ENCODE measurements at regions not wholly inside any gene's neighbourhood (a gene's known extent, or its start where the extent isn't known, plus 50 kb on each side); places are given as distances from the start of the nearest gene placed in this dataset.

DNA sequence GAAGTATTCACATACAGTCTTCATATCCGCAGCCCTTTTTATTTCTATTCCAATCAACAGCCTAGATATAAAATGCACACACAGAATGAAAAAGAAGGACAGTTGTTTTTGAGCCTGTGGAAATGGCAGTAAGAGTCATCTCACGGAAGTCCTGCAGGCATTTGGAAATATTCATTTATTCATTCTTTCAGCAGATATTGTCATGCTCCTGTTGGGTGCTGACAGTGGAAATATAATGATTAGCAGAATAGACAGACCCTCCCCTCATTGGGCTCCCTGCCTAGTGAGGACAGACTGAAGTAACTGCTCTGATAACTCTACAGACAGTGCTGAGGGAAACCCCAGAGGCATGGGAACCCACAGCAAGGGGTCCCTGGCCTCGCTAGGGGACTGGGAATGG, 392.3 kb downstream of the FOXO1 start:
- Mint-ChIP-seq H3K4me3 (ENCODE audit: low read depth, unreplicated experiment) (no peak overlapping the region), H3K36me3 (ENCODE audit: insufficient read depth, unreplicated experiment) (no peaks in the 10 kb centered on the region), H3K4me1 (ENCODE audit: low read depth, unreplicated experiment) (peaks cover 28% of the 10 kb centered on the region), H3K27ac (ENCODE audit: unreplicated experiment) (no peak overlapping the region), H3K27me3 (ENCODE audit: unreplicated experiment) (no peaks in the 10 kb centered on the region), H3K9me3 (ENCODE audit: low read depth, unreplicated experiment) (peaks cover 5% of the 10 kb centered on the region)
- intact Hi-C loops (cut with micrococcal nuclease; ENCODE audit: unreplicated experiment) = no loop called here
- CTCF ChIA-PET = interaction anchor here (0.6 kb wide), 1 partner anchor 350 kb away, joined by 3 read pairs; no protein-coding TSS in a partner anchor
- no TSS peak for BruUV-seq (replicated peaks)
- TF ChIP-seq, protein P1, sequence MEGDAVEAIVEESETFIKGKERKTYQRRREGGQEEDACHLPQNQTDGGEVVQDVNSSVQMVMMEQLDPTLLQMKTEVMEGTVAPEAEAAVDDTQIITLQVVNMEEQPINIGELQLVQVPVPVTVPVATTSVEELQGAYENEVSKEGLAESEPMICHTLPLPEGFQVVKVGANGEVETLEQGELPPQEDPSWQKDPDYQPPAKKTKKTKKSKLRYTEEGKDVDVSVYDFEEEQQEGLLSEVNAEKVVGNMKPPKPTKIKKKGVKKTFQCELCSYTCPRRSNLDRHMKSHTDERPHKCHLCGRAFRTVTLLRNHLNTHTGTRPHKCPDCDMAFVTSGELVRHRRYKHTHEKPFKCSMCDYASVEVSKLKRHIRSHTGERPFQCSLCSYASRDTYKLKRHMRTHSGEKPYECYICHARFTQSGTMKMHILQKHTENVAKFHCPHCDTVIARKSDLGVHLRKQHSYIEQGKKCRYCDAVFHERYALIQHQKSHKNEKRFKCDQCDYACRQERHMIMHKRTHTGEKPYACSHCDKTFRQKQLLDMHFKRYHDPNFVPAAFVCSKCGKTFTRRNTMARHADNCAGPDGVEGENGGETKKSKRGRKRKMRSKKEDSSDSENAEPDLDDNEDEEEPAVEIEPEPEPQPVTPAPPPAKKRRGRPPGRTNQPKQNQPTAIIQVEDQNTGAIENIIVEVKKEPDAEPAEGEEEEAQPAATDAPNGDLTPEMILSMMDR (IDR thresholded peaks at IDR 0.05; ENCODE audit: unreplicated experiment) = no peak
- no peak for DNase-seq

GRCh38 chr13:40275155-40275554, 391.3 kb downstream of the FOXO1 start:
- H3K36me3 Mint-ChIP-seq (ENCODE audit: insufficient read depth, unreplicated experiment) = no peaks in the 10 kb centered on the region
- CTCF ChIA-PET = no interaction called here
- BruUV-seq (replicated peaks) = no TSS peak

GRCh38 chr13:40275636-40276035, 390.8 kb downstream of the FOXO1 start:
- CTCF ChIA-PET = no interaction called here
- intact Hi-C loops (cut with micrococcal nuclease; ENCODE audit: unreplicated experiment) = loop anchor here (5.0 kb wide), 1 partner anchor 322 kb away; no protein-coding TSS in a partner anchor
- H3K36me3 Mint-ChIP-seq (ENCODE audit: insufficient read depth, unreplicated experiment) = no peaks in the 10 kb centered on the region
- H3K4me3 Mint-ChIP-seq (ENCODE audit: low read depth, unreplicated experiment) = no peak overlapping the region
- TF ChIP-seq, protein P1 (IDR thresholded peaks at IDR 0.05; ENCODE audit: unreplicated experiment) = no peak
- no TSS peak for BruUV-seq (replicated peaks)
- peaks cover 5% of the 10 kb centered on the region for H3K9me3 Mint-ChIP-seq (ENCODE audit: low read depth, unreplicated experiment)
- peak overlapping the region; percentile 24 for H3K27ac Mint-ChIP-seq (ENCODE audit: unreplicated experiment)
- peaks cover 28% of the 10 kb centered on the region for H3K4me1 Mint-ChIP-seq (ENCODE audit: low read depth, unreplicated experiment)
- no peaks in the 10 kb centered on the region for H3K27me3 Mint-ChIP-seq (ENCODE audit: unreplicated experiment)
- no peak for DNase-seq

More at GRCh38 chr13:40275155-40275554, 391.3 kb downstream of the FOXO1 start:
- peaks cover 5% of the 10 kb centered on the region for H3K9me3 Mint-ChIP-seq (ENCODE audit: low read depth, unreplicated experiment)
- H3K27me3 Mint-ChIP-seq (ENCODE audit: unreplicated experiment) = no peaks in the 10 kb centered on the region
- no peak for DNase-seq
- no peak overlapping the region for H3K4me3 Mint-ChIP-seq (ENCODE audit: low read depth, unreplicated experiment)
- intact Hi-C loops (cut with micrococcal nuclease; ENCODE audit: unreplicated experiment) = loop anchor here (5.0 kb wide), 1 partner anchor 322 kb away; no protein-coding TSS in a partner anchor
- peak overlapping the region; percentile 24 for H3K27ac Mint-ChIP-seq (ENCODE audit: unreplicated experiment)
- TF ChIP-seq, protein P1 (IDR thresholded peaks at IDR 0.05; ENCODE audit: unreplicated experiment) = no peak
- peaks cover 28% of the 10 kb centered on the region for H3K4me1 Mint-ChIP-seq (ENCODE audit: low read depth, unreplicated experiment)

DNA sequence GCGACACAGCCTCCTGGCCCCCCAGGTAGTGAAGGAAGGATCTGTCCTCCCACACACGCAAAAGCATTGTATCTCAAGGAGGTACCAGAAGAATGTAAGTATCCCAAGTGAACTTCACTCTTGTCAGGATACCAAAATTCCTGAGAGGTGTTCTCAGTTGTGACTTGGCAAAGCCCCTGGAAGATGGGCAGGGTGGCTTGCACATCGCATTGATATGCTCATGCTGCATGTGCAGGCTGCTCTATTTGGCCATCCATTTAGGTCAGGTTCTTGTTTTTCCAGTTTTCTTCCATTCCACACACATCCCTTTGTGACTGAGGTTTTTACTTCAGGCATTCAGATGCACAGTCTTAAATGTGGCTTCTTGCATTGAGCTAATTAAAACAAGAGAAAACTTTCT, 382.8 kb downstream of the FOXO1 start:
- no peak overlapping the region for H3K4me3 Mint-ChIP-seq (ENCODE audit: low read depth, unreplicated experiment)
- no peaks in the 10 kb centered on the region for H3K9me3 Mint-ChIP-seq (ENCODE audit: low read depth, unreplicated experiment)
- no peaks in the 10 kb centered on the region for H3K27me3 Mint-ChIP-seq (ENCODE audit: unreplicated experiment)
- TF ChIP-seq, protein P1 (IDR thresholded peaks at IDR 0.05; ENCODE audit: unreplicated experiment) = no peak
- DNase-seq = no peak
- no peaks in the 10 kb centered on the region for H3K36me3 Mint-ChIP-seq (ENCODE audit: insufficient read depth, unreplicated experiment)
- no peak overlapping the region for H3K27ac Mint-ChIP-seq (ENCODE audit: unreplicated experiment)
- BruUV-seq (replicated peaks) = no TSS peak
- intact Hi-C loops (cut with micrococcal nuclease; ENCODE audit: unreplicated experiment) = no loop called here
- H3K4me1 Mint-ChIP-seq (ENCODE audit: low read depth, unreplicated experiment) = peaks cover 21% of the 10 kb centered on the region
- CTCF ChIA-PET = no interaction called here

Data from Calu3 (cell line).